Endothelial cell of umbilical vein (primary cell): ENCODE measurements at regions not wholly inside any gene's neighbourhood (a gene's known extent, or its start where the extent isn't known, plus 50 kb on each side); places are given as distances from the start of the nearest gene placed in this dataset.

Source experiments
- BruUV-seq: library from RNA; stranded (reverse); fragments of 400-500 nt; replicated peaks from 2 replicates; lab custom pipeline; 2021; lab: Mats Ljungman, UMichigan
- CTCF ChIA-PET: fragments of 300-600, 350-600 bp; sonication (Branson Sonifier 250); formaldehyde crosslinking; loops from one replicate; lab custom pipeline; 2021; ENCODE audit warnings: antibody characterized with exemption, inconsistent platforms; lab: Charles Lee
- POLR2A ChIA-PET: fragments of 300-600, 350-600 bp; sonication (Branson Sonifier 250); formaldehyde crosslinking; loops from one replicate; lab custom pipeline; 2021; ENCODE audit warnings: antibody characterized with exemption, inconsistent platforms; lab: Charles Lee
- DNase-seq: peaks from one replicate; pipeline ENCODE4 v3.0.0-alpha.2; 2011; ENCODE audit warnings: low read depth, low spot score
- FAIRE-seq: peaks from 2 replicates; lab custom pipeline; 2011; peaks lifted over from hg19 to GRCh38; lab: Jason Lieb, UNC
- H2AFZ ChIP-seq: 2 replicates; pipeline ENCODE4 v1.6.0; 2012; ENCODE audit warnings: low read depth, low read length, control low read depth, inconsistent platforms
- H3K27ac ChIP-seq: 2 replicates; pipeline ENCODE4 v1.5.1; 2011; ENCODE audit warnings: low read depth, mild to moderate bottlenecking, control low read depth, low read length, moderate library complexity; ENCODE audit not compliant: insufficient read depth
- H3K27me3 ChIP-seq, 2 experiments: 2 replicates each; pipeline versions ENCODE4 v1.6.0 to v1.6.1; 2011; ENCODE audit warnings: low read length in 2 of 2, mixed read lengths in 1 of 2; ENCODE audit not compliant: control insufficient read depth in 2 of 2, insufficient read depth in 2 of 2
- H3K36me3 ChIP-seq, 2 experiments: 2 replicates in 1 of 2; 3 replicates in 1 of 2; pipeline ENCODE4 v1.5.1; 2011; ENCODE audit warnings: low read length in 2 of 2, mild to moderate bottlenecking in 1 of 2, moderate library complexity in 1 of 2; ENCODE audit not compliant: control insufficient read depth in 2 of 2, insufficient read depth in 2 of 2; ENCODE audit errors: extremely low read depth in 1 of 2
- H3K4me1 ChIP-seq: 3 replicates; pipeline ENCODE4 v1.5.1; 2011; ENCODE audit warnings: mild to moderate bottlenecking, low read length; ENCODE audit not compliant: control insufficient read depth, insufficient read depth; ENCODE audit errors: extremely low read depth
- H3K4me2 ChIP-seq: 2 replicates; pipeline ENCODE4 v1.6.1; 2011; ENCODE audit warnings: low read length, control low read depth, mixed read lengths; ENCODE audit not compliant: insufficient read depth
- H3K4me3 ChIP-seq, 3 experiments: fragments of 200-600 bp in 1 of 3; sonication (generic), shearing (Covaris generic) in 1 of 3; replicated peaks in 1 of 3; 2 replicates each; pipeline ENCODE4 v1.5.1; 2011 to 2016; ENCODE audit warnings: control low read depth in 3 of 3, low read length in 3 of 3, mild to moderate bottlenecking in 2 of 3, inconsistent platforms in 1 of 3, low read depth in 1 of 3, moderate library complexity in 1 of 3; ENCODE audit not compliant: insufficient read depth in 1 of 3
- H3K79me2 ChIP-seq: 2 replicates; pipeline ENCODE4 v1.6.0; 2012; ENCODE audit warnings: low read length, inconsistent platforms; ENCODE audit not compliant: control insufficient read depth, insufficient read depth
- H3K9ac ChIP-seq: replicated peaks from 2 replicates; pipeline ENCODE3; 2011; ENCODE audit warnings: low read length, control low read depth; ENCODE audit not compliant: insufficient read depth; ENCODE audit errors: extremely low read depth
- H3K9me1 ChIP-seq: replicated peaks from 3 replicates; pipeline ENCODE4 v1.6.0; 2011; ENCODE audit warnings: mild to moderate bottlenecking, low read length; ENCODE audit not compliant: control insufficient read depth, insufficient read depth; ENCODE audit errors: extremely low read depth
- H3K9me3 ChIP-seq: replicated peaks from 2 replicates; pipeline ENCODE4 v1.5.1; 2012; ENCODE audit warnings: low read length, inconsistent platforms; ENCODE audit not compliant: control insufficient read depth, insufficient read depth
- H4K20me1 ChIP-seq: replicated peaks from 2 replicates; pipeline ENCODE3; 2011; ENCODE audit warnings: mild to moderate bottlenecking, low read length; ENCODE audit not compliant: control insufficient read depth, insufficient read depth; ENCODE audit errors: extremely low read depth
- EZH2 ChIP-seq: IDR thresholded peaks from 2 replicates; pipeline ENCODE4 v1.6.1; 2012; ENCODE audit warnings: borderline replicate concordance, low read depth, mild to moderate bottlenecking, moderate library complexity, low read length, inconsistent platforms; ENCODE audit not compliant: severe bottlenecking
- FOS ChIP-seq: IDR thresholded peaks from 2 replicates; pipeline ENCODE4 v1.6.1; 2011; ENCODE audit warnings: mild to moderate bottlenecking, low read length, moderate library complexity, borderline replicate concordance; ENCODE audit not compliant: insufficient read depth
- GATA2 ChIP-seq: IDR thresholded peaks from 2 replicates; pipeline ENCODE4 v1.7.0; 2011; ENCODE audit warnings: low read depth, mild to moderate bottlenecking, moderate library complexity, mixed read lengths, low read length; ENCODE audit not compliant: insufficient read length, insufficient read depth
- JUN ChIP-seq: IDR thresholded peaks from 2 replicates; pipeline ENCODE4 v1.6.1; 2011; ENCODE audit warnings: borderline replicate concordance, low read depth; ENCODE audit not compliant: insufficient read length, insufficient read depth
- MAX ChIP-seq: IDR thresholded peaks from 2 replicates; pipeline ENCODE4 v1.6.1; 2011; ENCODE audit not compliant: insufficient read depth, insufficient read length
- MYC ChIP-seq: IDR thresholded peaks from one replicate; pipeline ENCODE4 v1.6.1; 2011; ENCODE audit warnings: mild to moderate bottlenecking, low read depth, low read length
- POLR2A ChIP-seq: IDR thresholded peaks from 2 replicates; pipeline ENCODE4 v1.6.1; 2012; ENCODE audit warnings: low read depth, mild to moderate bottlenecking, control low read depth, low read length
- POLR2AphosphoS5 ChIP-seq: IDR thresholded peaks from 2 replicates; pipeline ENCODE4 v1.6.1; 2012; ENCODE audit warnings: low read depth, mild to moderate bottlenecking, control low read depth, low read length, moderate library complexity; ENCODE audit not compliant: insufficient read depth
- dilution Hi-C: fragments of 300-500 bp; cut with MboI; formaldehyde crosslinking; loops from one replicate; pipeline ENCODE4 v1.15.0; 2019; ENCODE audit warnings: low sequenced_read_pairs; ENCODE audit not compliant: extremely low pct_ligation_motif_present
- intact Hi-C: fragments of 100-400 bp; cut with micrococcal nuclease; formaldehyde crosslinking; loops from one replicate; pipeline ENCODE4 v1.10.0; 2022
- TF ChIP-seq, protein P1 (sequence below), 2 donors: IDR thresholded peaks; 1 replicate in 1 of 2; 2 replicates in 1 of 2; pipeline ENCODE4 v1.5.1; 2011; ENCODE audit warnings: low read length in 2 of 2, mild to moderate bottlenecking in 2 of 2, moderate library complexity in 2 of 2, control low read depth in 1 of 2, inconsistent platforms in 1 of 2, low read depth in 1 of 2; ENCODE audit not compliant: insufficient read depth in 1 of 2; ENCODE audit errors: extremely low read depth in 1 of 2

DNA sequence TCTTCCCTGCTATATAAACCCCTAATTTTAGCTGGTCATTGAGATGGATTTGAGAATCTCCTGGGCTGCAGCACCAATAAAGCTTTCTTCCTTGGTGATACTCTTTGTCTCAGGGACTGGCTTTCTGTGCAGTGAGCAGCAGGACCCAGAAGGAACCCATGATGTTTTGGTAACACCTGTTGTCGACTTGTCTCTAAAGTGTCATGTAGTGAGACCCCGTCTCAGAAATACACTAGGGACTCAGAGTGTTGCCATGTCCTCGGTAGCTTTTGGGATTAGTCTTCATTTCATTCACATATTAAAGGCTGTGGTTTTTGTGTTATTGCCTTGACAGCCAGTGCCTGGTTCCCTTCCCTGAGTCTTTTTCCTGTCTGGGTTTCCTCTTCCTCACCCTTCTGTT is 1078.7 kb downstream of the TBC1D22A start:
- ChIA-PET CTCF (no interaction called here), POLR2A (no interaction called here)
- Histone ChIP-seq H3K4me2 (no peak overlapping the region), H3K79me2 (no peaks in the 10 kb centered on the region), H4K20me1 (no peaks in the 10 kb centered on the region), H3K4me1 (no peaks in the 10 kb centered on the region), H3K9me1 (no peaks in the 10 kb centered on the region), H3K4me3 (no peak overlapping the region), H3K9ac (no peak overlapping the region), H3K27ac (no peak overlapping the region), H3K9me3 (no peaks in the 10 kb centered on the region), H2AFZ (no peak overlapping the region), H3K27me3 (no peaks in the 10 kb centered on the region), H3K36me3 (no peaks in the 10 kb centered on the region)
- FAIRE-seq (no peak), DNase-seq (no peak)
- dilution Hi-C loops (no loop called here), intact Hi-C loops (no loop called here)
- BruUV-seq, result no TSS peak
- no peak for TF ChIP-seq MYC

DNA sequence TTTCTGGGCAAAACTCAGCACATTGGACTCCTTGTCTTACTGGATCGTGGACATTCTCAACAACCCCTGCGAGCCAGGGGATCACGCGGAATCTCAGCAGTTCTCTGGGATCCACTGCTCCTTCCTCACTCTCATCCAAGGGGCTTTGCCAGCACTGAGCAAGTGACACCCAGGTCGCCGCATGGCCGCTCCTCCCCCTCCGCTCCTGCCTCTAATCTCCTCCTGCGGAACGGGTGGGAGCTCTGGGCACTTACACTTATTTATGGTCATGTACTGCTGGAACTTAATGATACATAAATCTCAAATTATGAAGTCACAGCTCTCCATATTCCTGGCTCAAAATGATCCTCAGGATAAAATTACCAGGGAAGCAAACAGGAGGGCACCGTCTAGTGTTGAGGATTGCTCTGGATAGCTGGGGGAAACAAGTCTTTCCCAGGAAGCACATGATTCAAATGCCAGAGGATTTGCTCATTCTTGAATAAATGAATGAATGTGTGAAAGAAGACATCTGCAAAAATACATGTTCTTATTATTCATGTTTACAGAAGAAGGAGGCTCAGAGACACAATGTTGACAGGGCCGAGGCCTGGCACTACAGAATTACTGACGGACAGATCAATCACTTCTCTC is 1077.3 kb downstream of the TBC1D22A start:
- FAIRE-seq (no peak), DNase-seq (no peak)
- Histone ChIP-seq H3K27me3 (no peaks in the 10 kb centered on the region), H4K20me1 (no peaks in the 10 kb centered on the region), H3K4me3 (no peak overlapping the region), H3K9me3 (no peaks in the 10 kb centered on the region), H3K9me1 (no peaks in the 10 kb centered on the region), H3K27ac (no peak overlapping the region), H2AFZ (no peak overlapping the region), H3K79me2 (no peaks in the 10 kb centered on the region), H3K4me1 (no peaks in the 10 kb centered on the region), H3K36me3 (no peaks in the 10 kb centered on the region), H3K4me2 (no peak overlapping the region), H3K9ac (no peak overlapping the region)
- intact Hi-C loops, result loop anchor here (5.0 kb wide), 2 partner anchors 627 to 1042 kb away; no protein-coding TSS in a partner anchor
- ChIA-PET CTCF (no interaction called here), POLR2A (no interaction called here)
- BruUV-seq, result no TSS peak
- dilution Hi-C loops, result no loop called here
- TF ChIP-seq, protein P1, sequence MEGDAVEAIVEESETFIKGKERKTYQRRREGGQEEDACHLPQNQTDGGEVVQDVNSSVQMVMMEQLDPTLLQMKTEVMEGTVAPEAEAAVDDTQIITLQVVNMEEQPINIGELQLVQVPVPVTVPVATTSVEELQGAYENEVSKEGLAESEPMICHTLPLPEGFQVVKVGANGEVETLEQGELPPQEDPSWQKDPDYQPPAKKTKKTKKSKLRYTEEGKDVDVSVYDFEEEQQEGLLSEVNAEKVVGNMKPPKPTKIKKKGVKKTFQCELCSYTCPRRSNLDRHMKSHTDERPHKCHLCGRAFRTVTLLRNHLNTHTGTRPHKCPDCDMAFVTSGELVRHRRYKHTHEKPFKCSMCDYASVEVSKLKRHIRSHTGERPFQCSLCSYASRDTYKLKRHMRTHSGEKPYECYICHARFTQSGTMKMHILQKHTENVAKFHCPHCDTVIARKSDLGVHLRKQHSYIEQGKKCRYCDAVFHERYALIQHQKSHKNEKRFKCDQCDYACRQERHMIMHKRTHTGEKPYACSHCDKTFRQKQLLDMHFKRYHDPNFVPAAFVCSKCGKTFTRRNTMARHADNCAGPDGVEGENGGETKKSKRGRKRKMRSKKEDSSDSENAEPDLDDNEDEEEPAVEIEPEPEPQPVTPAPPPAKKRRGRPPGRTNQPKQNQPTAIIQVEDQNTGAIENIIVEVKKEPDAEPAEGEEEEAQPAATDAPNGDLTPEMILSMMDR (IDR thresholded peaks at IDR 0.05; ENCODE audit: extremely low read depth in 1 of 2, insufficient read depth in 1 of 2, low read depth in 1 of 2, low read length in 2 of 2), result no peak
- TF ChIP-seq GATA2, result no peak
- no peak for TF ChIP-seq JUN
- TF ChIP-seq POLR2A, result no peak
- no peak for TF ChIP-seq FOS
- no peak for TF ChIP-seq MAX
- no peak for TF ChIP-seq MYC
- TF ChIP-seq EZH2, result no peak
- no peak for TF ChIP-seq POLR2AphosphoS5
